Lower leg skin (tissue), 3 donors: ENCODE measurements at regions not wholly inside any gene's neighbourhood (a gene's known extent, or its start where the extent isn't known, plus 50 kb on each side); places are given as distances from the start of the nearest gene placed in this dataset.

Source experiments
- CTCF ChIP-seq, 3 donors: fragments of 450-650 bp; IDR thresholded peaks; one replicate each; pipeline ENCODE4 v1.5.1; 2016; ENCODE audit warnings: antibody characterized with exemption in 3 of 3, mild to moderate bottlenecking in 3 of 3, moderate library complexity in 2 of 3
- POLR2A ChIP-seq, 2 donors: fragments of 450-650 bp; IDR thresholded peaks; one replicate each; pipeline ENCODE4 v1.6.1; 2016 to 2017; ENCODE audit warnings: antibody characterized with exemption in 2 of 2, mild to moderate bottlenecking in 1 of 2, moderate library complexity in 1 of 2

GRCh38 chr3:71902258-71903111 lies 117.5 kb upstream of the PROK2 start:
- TF ChIP-seq CTCF (IDR thresholded peaks at IDR 0.05) (no peak), POLR2A (IDR thresholded peaks at IDR 0.05) (no peak)
